Liver (tissue), 8 donors: ENCODE measurements at regions not wholly inside any gene's neighbourhood (a gene's known extent, or its start where the extent isn't known, plus 50 kb on each side); places are given as distances from the start of the nearest gene placed in this dataset.

Experiments
- DNase-seq: peaks from one replicate; pipeline ENCODE4 v3.0.0-alpha.2; 2017; ENCODE audit warnings: low spot score
- H3K27ac ChIP-seq, 2 donors: one replicate each; pipeline ENCODE4 v1.7.0; 2013; ENCODE audit warnings: inconsistent platforms in 2 of 2, low read length in 2 of 2, control low read depth in 1 of 2, low read depth in 1 of 2, mild to moderate bottlenecking in 1 of 2
- H3K27me3 ChIP-seq, 4 donors: one replicate each; pipeline versions ENCODE4 v1.6.1 to v1.7.0; 2013; ENCODE audit warnings: low read length in 3 of 4, inconsistent platforms in 1 of 4, mild to moderate bottlenecking in 1 of 4, moderate library complexity in 1 of 4; ENCODE audit not compliant: control insufficient read depth in 4 of 4, insufficient read depth in 4 of 4
- H3K36me3 ChIP-seq, 4 donors: one replicate each; pipeline versions ENCODE4 v1.6.1 to v1.7.0; 2013; ENCODE audit warnings: low read length in 3 of 4, mild to moderate bottlenecking in 3 of 4, low read depth in 1 of 4, moderate library complexity in 1 of 4; ENCODE audit not compliant: control insufficient read depth in 4 of 4, insufficient read depth in 3 of 4
- H3K4me1 ChIP-seq, 4 donors: one replicate each; pipeline versions ENCODE4 v1.6.1 to v1.7.0; 2013; ENCODE audit warnings: low read length in 3 of 4, mild to moderate bottlenecking in 3 of 4, moderate library complexity in 1 of 4; ENCODE audit not compliant: control insufficient read depth in 4 of 4, insufficient read depth in 4 of 4
- H3K4me3 ChIP-seq, 3 donors: one replicate each; pipeline versions ENCODE4 v1.6.1 to v1.7.0; 2013; ENCODE audit warnings: low read length in 3 of 3, control low read depth in 1 of 3, low read depth in 1 of 3, mild to moderate bottlenecking in 1 of 3
- H3K9ac ChIP-seq, 2 donors: one replicate each; pipeline ENCODE4 v1.7.0; 2013; ENCODE audit warnings: low read length in 2 of 2, mild to moderate bottlenecking in 2 of 2, moderate library complexity in 2 of 2, control low read depth in 1 of 2, low read depth in 1 of 2
- H3K9me3 ChIP-seq, 4 donors: one replicate each; pipeline versions ENCODE4 v1.6.1 to v1.7.0; 2013; ENCODE audit warnings: low read length in 3 of 4; ENCODE audit not compliant: control insufficient read depth in 4 of 4
- EGR1 ChIP-seq, 2 donors: IDR thresholded peaks; 2 replicates each; pipeline ENCODE4 v1.6.1; 2016 to 2018; ENCODE audit warnings: antibody characterized with exemption in 2 of 2, low read depth in 2 of 2
- FOXA1 ChIP-seq: IDR thresholded peaks from 2 replicates; pipeline ENCODE4 v1.6.1; 2016; ENCODE audit warnings: antibody characterized with exemption
- FOXA2 ChIP-seq: IDR thresholded peaks from 2 replicates; pipeline ENCODE4 v1.6.1; 2016; ENCODE audit warnings: antibody characterized with exemption
- GABPA ChIP-seq, 2 donors: IDR thresholded peaks in 1 of 2; conservative IDR thresholded peaks in 1 of 2; 2 replicates each; pipeline ENCODE4 v1.6.1; 2016; ENCODE audit warnings: antibody characterized with exemption in 2 of 2, mild to moderate bottlenecking in 1 of 2, moderate library complexity in 1 of 2
- HNF4A ChIP-seq, 2 donors: conservative IDR thresholded peaks; 2 replicates each; pipeline ENCODE4 v1.6.1; 2016; ENCODE audit warnings: antibody characterized with exemption in 2 of 2, mild to moderate bottlenecking in 2 of 2
- HNF4G ChIP-seq: IDR thresholded peaks from 2 replicates; pipeline ENCODE4 v1.6.1; 2016; ENCODE audit warnings: antibody characterized with exemption
- JUND ChIP-seq, 2 donors: IDR thresholded peaks; 2 replicates each; pipeline ENCODE4 v1.6.1; 2016; ENCODE audit warnings: antibody characterized with exemption in 2 of 2
- MAX ChIP-seq: IDR thresholded peaks from 2 replicates; pipeline ENCODE4 v1.6.1; 2016; ENCODE audit warnings: antibody characterized with exemption
- NR2F2 ChIP-seq: IDR thresholded peaks from 2 replicates; pipeline ENCODE4 v1.6.1; 2016; ENCODE audit warnings: antibody characterized with exemption
- RAD21 ChIP-seq, 2 donors: IDR thresholded peaks; 2 replicates each; pipeline ENCODE4 v1.6.1; 2016; ENCODE audit warnings: antibody characterized with exemption in 2 of 2, mild to moderate bottlenecking in 2 of 2
- RXRA ChIP-seq, 2 donors: IDR thresholded peaks; 2 replicates each; pipeline ENCODE4 v1.6.1; 2017 to 2018; ENCODE audit warnings: antibody characterized with exemption in 2 of 2, mild to moderate bottlenecking in 1 of 2
- SP1 ChIP-seq: IDR thresholded peaks from 2 replicates; pipeline ENCODE4 v1.6.1; 2018; ENCODE audit warnings: antibody characterized with exemption, mild to moderate bottlenecking
- TAF1 ChIP-seq: conservative IDR thresholded peaks from 2 replicates; pipeline ENCODE4 v1.6.1; 2016; ENCODE audit warnings: antibody characterized with exemption, mild to moderate bottlenecking
- YY1 ChIP-seq: IDR thresholded peaks from 2 replicates; pipeline ENCODE4 v1.6.1; 2016; ENCODE audit warnings: antibody characterized with exemption, mild to moderate bottlenecking
- WGBS: extraction: QIAGEN DNeasy Blood & Tissue Kit; methylation state at CpG from one replicate; pipeline ENCODE4 v1.1.7; 2013; 5-methylcytosine and 5-hydroxymethylcytosine counted together
- TF ChIP-seq, protein P1 (sequence below): IDR thresholded peaks from 2 replicates; pipeline ENCODE4 v1.6.1; 2016; ENCODE audit warnings: antibody characterized with exemption, mild to moderate bottlenecking
- TF ChIP-seq, protein P2 (sequence below): IDR thresholded peaks from 2 replicates; pipeline ENCODE4 v1.6.1; 2016; ENCODE audit warnings: antibody characterized with exemption
- TF ChIP-seq, protein P3 (sequence below): IDR thresholded peaks from 2 replicates; pipeline ENCODE4 v1.6.1; 2016; ENCODE audit warnings: antibody characterized with exemption
- TF ChIP-seq, protein P4 (sequence below): fragments of 150-350 bp; IDR thresholded peaks from 2 replicates; pipeline ENCODE4 v1.5.1; 2017; ENCODE audit warnings: improper control_type of control experiment, low read depth, low read length; ENCODE audit not compliant: missing input control
- donor health status: healthy.
- donor health status: healthy.
- donor health status: healthy.
- donor health status: healthy.
- donor health status: healthy.

DNA sequence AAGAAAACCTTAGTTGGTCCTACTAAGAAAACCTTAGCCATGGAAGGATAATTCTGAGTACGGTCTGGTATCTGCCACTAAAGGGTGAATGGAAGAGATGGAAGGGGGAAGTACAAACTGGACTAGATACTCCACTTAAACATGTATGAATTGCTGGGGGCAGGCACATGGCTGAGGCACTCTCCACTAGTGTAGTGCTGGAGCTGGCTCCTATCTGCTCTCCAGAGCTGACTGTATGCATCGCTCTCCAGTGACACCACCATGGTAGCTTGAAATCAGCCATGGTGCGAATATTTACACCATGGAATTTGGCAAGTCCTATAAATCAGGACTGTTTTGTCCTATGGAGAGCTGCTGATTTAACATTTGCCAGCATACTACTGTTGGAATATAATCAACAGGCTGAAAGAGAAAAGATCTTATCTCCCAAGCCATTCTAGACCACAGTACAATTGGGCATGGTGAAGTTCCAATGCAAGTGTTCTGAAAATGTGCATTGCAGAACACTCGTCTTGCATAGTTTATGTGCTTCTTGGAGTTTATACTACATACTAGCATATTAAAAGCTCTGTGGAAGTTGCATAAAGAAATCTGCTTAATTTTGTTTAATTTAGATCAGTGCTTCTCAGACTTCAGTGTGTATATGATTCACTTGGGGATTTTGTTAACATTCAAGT is 277.4 kb downstream of the TDRD15 start:
- H3K9me3 ChIP-seq, result no peaks in the 10 kb centered on the region
- no peak overlapping the region for H3K27ac ChIP-seq
- H3K27me3 ChIP-seq, result peaks cover 0 to 4% (median 0%) of the 10 kb centered on the region in 4 donors
- no peaks in the 10 kb centered on the region for H3K36me3 ChIP-seq
- H3K4me1 ChIP-seq, result no peaks in the 10 kb centered on the region
- no peak overlapping the region for H3K9ac ChIP-seq
- no peak overlapping the region for H3K4me3 ChIP-seq
- no peak for DNase-seq
- TF ChIP-seq, protein P1, sequence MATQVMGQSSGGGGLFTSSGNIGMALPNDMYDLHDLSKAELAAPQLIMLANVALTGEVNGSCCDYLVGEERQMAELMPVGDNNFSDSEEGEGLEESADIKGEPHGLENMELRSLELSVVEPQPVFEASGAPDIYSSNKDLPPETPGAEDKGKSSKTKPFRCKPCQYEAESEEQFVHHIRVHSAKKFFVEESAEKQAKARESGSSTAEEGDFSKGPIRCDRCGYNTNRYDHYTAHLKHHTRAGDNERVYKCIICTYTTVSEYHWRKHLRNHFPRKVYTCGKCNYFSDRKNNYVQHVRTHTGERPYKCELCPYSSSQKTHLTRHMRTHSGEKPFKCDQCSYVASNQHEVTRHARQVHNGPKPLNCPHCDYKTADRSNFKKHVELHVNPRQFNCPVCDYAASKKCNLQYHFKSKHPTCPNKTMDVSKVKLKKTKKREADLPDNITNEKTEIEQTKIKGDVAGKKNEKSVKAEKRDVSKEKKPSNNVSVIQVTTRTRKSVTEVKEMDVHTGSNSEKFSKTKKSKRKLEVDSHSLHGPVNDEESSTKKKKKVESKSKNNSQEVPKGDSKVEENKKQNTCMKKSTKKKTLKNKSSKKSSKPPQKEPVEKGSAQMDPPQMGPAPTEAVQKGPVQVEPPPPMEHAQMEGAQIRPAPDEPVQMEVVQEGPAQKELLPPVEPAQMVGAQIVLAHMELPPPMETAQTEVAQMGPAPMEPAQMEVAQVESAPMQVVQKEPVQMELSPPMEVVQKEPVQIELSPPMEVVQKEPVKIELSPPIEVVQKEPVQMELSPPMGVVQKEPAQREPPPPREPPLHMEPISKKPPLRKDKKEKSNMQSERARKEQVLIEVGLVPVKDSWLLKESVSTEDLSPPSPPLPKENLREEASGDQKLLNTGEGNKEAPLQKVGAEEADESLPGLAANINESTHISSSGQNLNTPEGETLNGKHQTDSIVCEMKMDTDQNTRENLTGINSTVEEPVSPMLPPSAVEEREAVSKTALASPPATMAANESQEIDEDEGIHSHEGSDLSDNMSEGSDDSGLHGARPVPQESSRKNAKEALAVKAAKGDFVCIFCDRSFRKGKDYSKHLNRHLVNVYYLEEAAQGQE, result no peak
- TF ChIP-seq MAX, result no peak
- TF ChIP-seq RAD21 (IDR thresholded peaks at IDR 0.05), result no peak
- no peak for TF ChIP-seq SP1
- TF ChIP-seq, protein P2, sequence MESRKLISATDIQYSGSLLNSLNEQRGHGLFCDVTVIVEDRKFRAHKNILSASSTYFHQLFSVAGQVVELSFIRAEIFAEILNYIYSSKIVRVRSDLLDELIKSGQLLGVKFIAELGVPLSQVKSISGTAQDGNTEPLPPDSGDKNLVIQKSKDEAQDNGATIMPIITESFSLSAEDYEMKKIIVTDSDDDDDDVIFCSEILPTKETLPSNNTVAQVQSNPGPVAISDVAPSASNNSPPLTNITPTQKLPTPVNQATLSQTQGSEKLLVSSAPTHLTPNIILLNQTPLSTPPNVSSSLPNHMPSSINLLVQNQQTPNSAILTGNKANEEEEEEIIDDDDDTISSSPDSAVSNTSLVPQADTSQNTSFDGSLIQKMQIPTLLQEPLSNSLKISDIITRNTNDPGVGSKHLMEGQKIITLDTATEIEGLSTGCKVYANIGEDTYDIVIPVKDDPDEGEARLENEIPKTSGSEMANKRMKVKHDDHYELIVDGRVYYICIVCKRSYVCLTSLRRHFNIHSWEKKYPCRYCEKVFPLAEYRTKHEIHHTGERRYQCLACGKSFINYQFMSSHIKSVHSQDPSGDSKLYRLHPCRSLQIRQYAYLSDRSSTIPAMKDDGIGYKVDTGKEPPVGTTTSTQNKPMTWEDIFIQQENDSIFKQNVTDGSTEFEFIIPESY, result no peak
- no peak for TF ChIP-seq HNF4G
- TF ChIP-seq GABPA (IDR thresholded peaks at IDR 0.05 in 1 of 2, conservative IDR thresholded peaks at IDR 0.05 in 1 of 2), result no peak
- no peak for TF ChIP-seq YY1
- TF ChIP-seq, protein P3, sequence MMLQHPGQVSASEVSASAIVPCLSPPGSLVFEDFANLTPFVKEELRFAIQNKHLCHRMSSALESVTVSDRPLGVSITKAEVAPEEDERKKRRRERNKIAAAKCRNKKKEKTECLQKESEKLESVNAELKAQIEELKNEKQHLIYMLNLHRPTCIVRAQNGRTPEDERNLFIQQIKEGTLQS, result no peak
- TF ChIP-seq FOXA2, result no peak
- TF ChIP-seq NR2F2, result no peak
- no peak for TF ChIP-seq FOXA1
- TF ChIP-seq TAF1, result no peak
- TF ChIP-seq HNF4A (conservative IDR thresholded peaks at IDR 0.05), result no peak
- TF ChIP-seq RXRA (IDR thresholded peaks at IDR 0.05), result no peak
- TF ChIP-seq EGR1 (IDR thresholded peaks at IDR 0.05; ENCODE audit: low read depth in 2 of 2), result no peak
- no peak for TF ChIP-seq JUND (IDR thresholded peaks at IDR 0.05)
- TF ChIP-seq, protein P4, sequence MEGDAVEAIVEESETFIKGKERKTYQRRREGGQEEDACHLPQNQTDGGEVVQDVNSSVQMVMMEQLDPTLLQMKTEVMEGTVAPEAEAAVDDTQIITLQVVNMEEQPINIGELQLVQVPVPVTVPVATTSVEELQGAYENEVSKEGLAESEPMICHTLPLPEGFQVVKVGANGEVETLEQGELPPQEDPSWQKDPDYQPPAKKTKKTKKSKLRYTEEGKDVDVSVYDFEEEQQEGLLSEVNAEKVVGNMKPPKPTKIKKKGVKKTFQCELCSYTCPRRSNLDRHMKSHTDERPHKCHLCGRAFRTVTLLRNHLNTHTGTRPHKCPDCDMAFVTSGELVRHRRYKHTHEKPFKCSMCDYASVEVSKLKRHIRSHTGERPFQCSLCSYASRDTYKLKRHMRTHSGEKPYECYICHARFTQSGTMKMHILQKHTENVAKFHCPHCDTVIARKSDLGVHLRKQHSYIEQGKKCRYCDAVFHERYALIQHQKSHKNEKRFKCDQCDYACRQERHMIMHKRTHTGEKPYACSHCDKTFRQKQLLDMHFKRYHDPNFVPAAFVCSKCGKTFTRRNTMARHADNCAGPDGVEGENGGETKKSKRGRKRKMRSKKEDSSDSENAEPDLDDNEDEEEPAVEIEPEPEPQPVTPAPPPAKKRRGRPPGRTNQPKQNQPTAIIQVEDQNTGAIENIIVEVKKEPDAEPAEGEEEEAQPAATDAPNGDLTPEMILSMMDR, result no peak
- 95% methylated on average over 4 of the region's 4 CpGs for WGBS
